ENCODE measurements at regions not wholly inside any gene's neighbourhood (a gene's known extent, or its start where the extent isn't known, plus 50 kb on each side); places are given as distances from the start of the nearest gene placed in this dataset.
A peak's percentile ranks its signal among the peaks of the same experiment; 100 is the strongest.
"Not testable (repeated sequence)": the region's sequence is repeated elsewhere in the genome, so short reads cannot be mapped to it uniquely, and the experiment has no call there.

DNA sequence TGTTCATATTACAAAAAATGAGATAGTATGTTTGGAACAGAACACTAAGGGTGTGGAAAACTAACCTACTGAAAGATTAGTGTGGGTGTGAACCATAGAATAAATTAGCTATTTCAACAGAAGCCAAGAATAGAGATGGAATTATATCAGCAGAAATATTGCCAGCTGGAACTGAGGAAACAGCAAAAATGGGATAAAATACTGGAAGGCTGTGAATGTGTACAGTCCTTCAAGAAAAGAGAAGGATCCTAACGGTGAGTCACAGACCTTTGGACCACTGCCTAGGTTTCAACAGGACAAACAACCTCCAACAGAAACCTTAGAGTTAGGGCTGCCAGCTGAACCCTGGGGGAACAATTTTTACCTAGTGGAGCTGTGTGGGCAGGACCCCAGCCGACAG lies 395.0 kb downstream of the ZWINT start:
- no peaks in the 10 kb centered on the region for H3K36me3 ChIP-seq (ENCODE audit: control insufficient read depth in 1 of 2, insufficient read depth in 2 of 2, low read length in 2 of 2)
- WGBS (ENCODE audit: extremely low coverage, insufficient coverage, insufficient read length) = no CpG with 5 or more reads among the region's 2 CpGs
- H3K23ac ChIP-seq (ENCODE audit: low read length) = no peak overlapping the region
- H3K9ac ChIP-seq (ENCODE audit: low read length) = no peak overlapping the region
- H3K27ac ChIP-seq (ENCODE audit: low read depth, low read length) = no peak overlapping the region
- H2BK120ac ChIP-seq (ENCODE audit: insufficient read depth, low read length, poor library complexity) = no peak overlapping the region
- peaks cover 0 to 4% of the 10 kb centered on the region in 2 experiments for H3K4me1 ChIP-seq (ENCODE audit: control insufficient read depth in 1 of 2, insufficient read depth in 2 of 2, low read length in 2 of 2)
- H4K91ac ChIP-seq (ENCODE audit: low read depth, low read length) = no peak overlapping the region
- H3K27me3 ChIP-seq (ENCODE audit: insufficient read depth, low read length) = no peaks in the 10 kb centered on the region
- no peaks in the 10 kb centered on the region for H3K9me3 ChIP-seq (ENCODE audit: insufficient read depth, low read depth, low read length)
- H3K4ac ChIP-seq (ENCODE audit: low read depth, low read length) = no peak overlapping the region
- H2AFZ ChIP-seq (ENCODE audit: insufficient read depth, low read length, poor library complexity) = no peak overlapping the region
- DNase-seq = no peak
- no peaks in the 10 kb centered on the region for H3K79me2 ChIP-seq (ENCODE audit: control insufficient read depth, insufficient read depth, low read length, poor library complexity)
- no peak overlapping the region for H3K4me2 ChIP-seq (ENCODE audit: low read length)
- no peak overlapping the region for H2BK5ac ChIP-seq (ENCODE audit: low read depth, low read length, poor library complexity)
- H3K18ac ChIP-seq (ENCODE audit: low read length) = no peak overlapping the region
- peaks cover 3% of the 10 kb centered on the region for H3K79me1 ChIP-seq (ENCODE audit: low read length)
- H4K12ac ChIP-seq (ENCODE audit: low read depth, low read length) = no peak overlapping the region
- no peak overlapping the region for H2BK12ac ChIP-seq (ENCODE audit: low read length)
- H2AK5ac ChIP-seq (ENCODE audit: low read length) = no peak overlapping the region
- H3K14ac ChIP-seq (ENCODE audit: low read length) = no peak overlapping the region
- no peak overlapping the region for H3K4me3 ChIP-seq (ENCODE audit: low read depth, low read length)
- no peak overlapping the region for H4K8ac ChIP-seq (ENCODE audit: low read depth, low read length)

DNA sequence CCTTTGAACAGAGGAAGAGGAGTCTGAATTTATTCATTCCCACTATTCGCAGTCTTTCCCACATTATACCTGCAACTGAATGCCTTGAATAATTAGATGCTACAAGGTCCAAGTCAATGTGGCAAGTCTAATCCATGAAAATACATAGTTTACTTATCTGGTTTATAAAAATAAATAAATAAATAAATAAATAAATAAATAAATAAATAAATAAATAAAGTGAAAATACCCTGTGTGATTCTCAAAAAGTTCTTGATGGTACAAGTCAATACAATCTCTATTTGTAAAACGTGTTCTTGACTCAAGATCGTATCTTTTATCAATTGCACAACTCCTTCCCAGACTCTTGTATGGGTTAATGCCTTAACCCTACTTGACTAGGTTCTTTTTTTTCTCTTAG lies 417.7 kb downstream of the ZWINT start:
- Histone ChIP-seq H3K79me1 (ENCODE audit: low read length) (no peaks in the 10 kb centered on the region), H3K23ac (ENCODE audit: low read length) (no peak overlapping the region), H4K12ac (ENCODE audit: low read depth, low read length) (no peak overlapping the region), H3K14ac (ENCODE audit: low read length) (no peak overlapping the region), H3K27me3 (ENCODE audit: insufficient read depth, low read length) (no peaks in the 10 kb centered on the region), H3K36me3 (ENCODE audit: control insufficient read depth in 1 of 2, insufficient read depth in 2 of 2, low read length in 2 of 2) (no peaks in the 10 kb centered on the region), H3K18ac (ENCODE audit: low read length) (no peak overlapping the region), H3K9me3 (ENCODE audit: insufficient read depth, low read depth, low read length) (no peaks in the 10 kb centered on the region), H3K4ac (ENCODE audit: low read depth, low read length) (no peak overlapping the region), H2BK120ac (ENCODE audit: insufficient read depth, low read length, poor library complexity) (no peak overlapping the region), H3K4me3 (ENCODE audit: low read depth, low read length) (no peak overlapping the region), H3K4me1 (ENCODE audit: control insufficient read depth in 1 of 2, insufficient read depth in 2 of 2, low read length in 2 of 2) (no peaks in the 10 kb centered on the region), H2BK5ac (ENCODE audit: low read depth, low read length, poor library complexity) (no peak overlapping the region), H4K8ac (ENCODE audit: low read depth, low read length) (no peak overlapping the region), H3K9ac (ENCODE audit: low read length) (no peak overlapping the region), H2AFZ (ENCODE audit: insufficient read depth, low read length, poor library complexity) (no peak overlapping the region), H4K91ac (ENCODE audit: low read depth, low read length) (no peak overlapping the region), H2BK12ac (ENCODE audit: low read length) (no peak overlapping the region), H3K79me2 (ENCODE audit: control insufficient read depth, insufficient read depth, low read length, poor library complexity) (no peaks in the 10 kb centered on the region), H3K27ac (ENCODE audit: low read depth, low read length) (no peak overlapping the region), H2AK5ac (ENCODE audit: low read length) (no peak overlapping the region), H3K4me2 (ENCODE audit: low read length) (no peak overlapping the region)
- no peak for DNase-seq
- no CpG with 5 or more reads among the region's 3 CpGs for WGBS (ENCODE audit: extremely low coverage, insufficient coverage, insufficient read length)

DNA sequence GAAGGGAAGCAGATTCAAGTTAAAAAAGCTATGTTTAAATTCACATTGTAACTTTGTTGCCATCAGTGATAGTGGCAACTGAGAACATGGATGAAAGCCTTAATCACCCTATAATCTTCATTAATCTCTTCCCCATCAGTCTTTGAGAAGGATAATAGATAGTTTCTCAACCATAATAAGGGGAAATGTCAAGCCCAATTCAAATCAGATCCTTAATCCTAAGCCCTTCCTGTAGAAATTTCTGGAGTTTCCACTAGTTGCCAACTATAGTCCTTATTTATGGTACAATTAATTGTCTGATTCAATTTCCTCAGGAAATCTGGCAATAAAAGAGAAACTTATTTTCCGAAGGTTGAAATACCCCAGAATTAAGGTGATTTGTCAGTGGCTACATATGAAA lies 431.8 kb downstream of the ZWINT start:
- H3K4me2 ChIP-seq (ENCODE audit: low read length) = no peak overlapping the region
- H2BK120ac ChIP-seq (ENCODE audit: insufficient read depth, low read length, poor library complexity) = no peak overlapping the region
- WGBS (ENCODE audit: extremely low coverage, insufficient coverage, insufficient read length) = no CpG with 5 or more reads among the region's 1 CpG
- H2BK12ac ChIP-seq (ENCODE audit: low read length) = no peak overlapping the region
- no peak overlapping the region for H3K18ac ChIP-seq (ENCODE audit: low read length)
- H3K27ac ChIP-seq (ENCODE audit: low read depth, low read length) = no peak overlapping the region
- H2AFZ ChIP-seq (ENCODE audit: insufficient read depth, low read length, poor library complexity) = no peak overlapping the region
- H3K36me3 ChIP-seq (ENCODE audit: control insufficient read depth in 1 of 2, insufficient read depth in 2 of 2, low read length in 2 of 2) = no peaks in the 10 kb centered on the region
- H3K4ac ChIP-seq (ENCODE audit: low read depth, low read length) = no peak overlapping the region
- H4K12ac ChIP-seq (ENCODE audit: low read depth, low read length) = no peak overlapping the region
- no peak overlapping the region for H3K9ac ChIP-seq (ENCODE audit: low read length)
- H3K23ac ChIP-seq (ENCODE audit: low read length) = no peak overlapping the region
- H3K14ac ChIP-seq (ENCODE audit: low read length) = no peak overlapping the region
- no peak overlapping the region for H4K8ac ChIP-seq (ENCODE audit: low read depth, low read length)
- H4K91ac ChIP-seq (ENCODE audit: low read depth, low read length) = no peak overlapping the region
- no peaks in the 10 kb centered on the region for H3K9me3 ChIP-seq (ENCODE audit: insufficient read depth, low read depth, low read length)
- no peak overlapping the region for H3K4me3 ChIP-seq (ENCODE audit: low read depth, low read length)
- H3K27me3 ChIP-seq (ENCODE audit: insufficient read depth, low read length) = no peaks in the 10 kb centered on the region
- no peak for DNase-seq
- H2BK5ac ChIP-seq (ENCODE audit: low read depth, low read length, poor library complexity) = no peak overlapping the region
- no peaks in the 10 kb centered on the region for H3K4me1 ChIP-seq (ENCODE audit: control insufficient read depth in 1 of 2, insufficient read depth in 2 of 2, low read length in 2 of 2)
- H3K79me1 ChIP-seq (ENCODE audit: low read length) = no peaks in the 10 kb centered on the region
- H3K79me2 ChIP-seq (ENCODE audit: control insufficient read depth, insufficient read depth, low read length, poor library complexity) = no peaks in the 10 kb centered on the region
- no peak overlapping the region for H2AK5ac ChIP-seq (ENCODE audit: low read length)

DNA sequence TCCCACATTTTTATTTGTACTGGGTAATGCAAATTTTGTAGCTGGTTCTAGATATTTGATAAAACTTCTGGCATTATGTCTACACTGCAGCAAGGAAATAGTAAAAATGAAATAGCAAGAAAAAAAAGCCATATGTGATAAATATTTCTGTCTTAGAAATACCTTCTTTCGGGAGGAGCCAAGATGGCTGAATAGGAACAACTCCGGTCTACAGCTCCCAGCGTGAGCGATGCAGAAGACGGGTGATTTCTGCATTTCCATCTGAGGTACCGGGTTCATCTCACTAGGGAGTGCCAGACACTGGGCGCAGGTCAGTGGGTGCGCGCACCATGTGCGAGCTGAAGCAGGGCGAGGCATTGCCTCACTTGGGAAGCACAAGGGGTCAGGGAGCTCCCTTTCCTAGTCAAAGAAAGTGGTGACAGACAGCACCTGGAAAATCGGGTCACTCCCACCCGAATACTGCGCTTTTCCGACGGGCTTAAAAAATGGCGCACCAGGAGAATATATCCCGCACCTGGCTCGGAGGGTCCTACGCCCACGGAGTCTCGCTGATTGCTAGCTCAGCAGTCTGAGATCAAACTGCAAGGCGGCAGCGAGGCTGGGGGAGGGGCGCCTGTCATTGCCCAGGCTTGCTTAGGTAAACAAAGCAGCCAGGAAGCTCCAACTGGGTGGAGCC lies 461.4 kb downstream of the ZWINT start:
- H3K4me1 ChIP-seq (ENCODE audit: control insufficient read depth in 1 of 2, insufficient read depth in 2 of 2, low read length in 2 of 2); H4K12ac ChIP-seq (ENCODE audit: low read depth, low read length); H2BK12ac ChIP-seq (ENCODE audit: low read length); H3K79me1 ChIP-seq (ENCODE audit: low read length); H4K91ac ChIP-seq (ENCODE audit: low read depth, low read length); H2AFZ ChIP-seq (ENCODE audit: insufficient read depth, low read length, poor library complexity); DNase-seq; H2AK5ac ChIP-seq (ENCODE audit: low read length); H3K9ac ChIP-seq (ENCODE audit: low read length); H4K8ac ChIP-seq (ENCODE audit: low read depth, low read length); H2BK120ac ChIP-seq (ENCODE audit: insufficient read depth, low read length, poor library complexity); H3K79me2 ChIP-seq (ENCODE audit: control insufficient read depth, insufficient read depth, low read length, poor library complexity); H3K4ac ChIP-seq (ENCODE audit: low read depth, low read length); H3K18ac ChIP-seq (ENCODE audit: low read length); H3K9me3 ChIP-seq (ENCODE audit: insufficient read depth, low read depth, low read length); H3K23ac ChIP-seq (ENCODE audit: low read length); H3K27ac ChIP-seq (ENCODE audit: low read depth, low read length); H2BK5ac ChIP-seq (ENCODE audit: low read depth, low read length, poor library complexity); H3K14ac ChIP-seq (ENCODE audit: low read length); H3K27me3 ChIP-seq (ENCODE audit: insufficient read depth, low read length); H3K36me3 ChIP-seq (ENCODE audit: control insufficient read depth in 1 of 2, insufficient read depth in 2 of 2, low read length in 2 of 2): not testable (repeated sequence)
- WGBS (ENCODE audit: extremely low coverage, insufficient coverage, insufficient read length) = no CpG with 5 or more reads among the region's 25 CpGs
- H3K4me2 ChIP-seq (ENCODE audit: low read length) = peak overlapping the region; percentile 53
- peak overlapping the region; percentile 59 for H3K4me3 ChIP-seq (ENCODE audit: low read depth, low read length)

All from trophoblast cell (in vitro differentiated cells and primary cell).